Activated T-helper 9 cell treated with anti-CD3 and anti-CD28 coated beads, Interleukin-2, amount 50 U/mL, for 16 hours (primary cell): ENCODE measurements at regions not wholly inside any gene's neighbourhood (a gene's known extent, or its start where the extent isn't known, plus 50 kb on each side); places are given as distances from the start of the nearest gene placed in this dataset.
"Not testable (repeated sequence)": the region's sequence is repeated elsewhere in the genome, so short reads cannot be mapped to it uniquely, and the experiment has no call there.

Experiments
- DNase-seq: peaks from one replicate; pipeline ENCODE4 v3.0.0-alpha.2; 2020; ENCODE audit warnings: low read depth

DNA sequence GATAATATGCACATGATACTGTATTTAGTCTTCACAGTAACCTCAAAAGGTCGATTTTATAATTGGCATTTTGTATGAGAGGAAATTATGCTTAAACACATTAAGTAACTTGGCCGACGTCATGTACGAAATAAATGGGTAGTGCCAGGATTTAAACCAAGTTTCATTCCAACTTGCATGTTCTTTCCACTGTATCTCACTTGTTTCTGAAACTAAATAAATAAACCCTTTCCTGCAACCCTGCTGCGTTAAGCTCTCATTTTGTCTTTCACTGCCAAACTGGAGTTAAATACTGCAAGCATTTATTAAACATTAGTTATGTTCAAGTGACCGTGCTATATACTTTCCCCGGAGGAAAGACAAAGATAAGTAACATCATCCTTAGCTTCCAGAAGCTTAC, 293.9 kb upstream of the PRKD1 start:
- no peak for DNase-seq

GRCh38 chr14:30223385-30223785, 295.7 kb upstream of the PRKD1 start:
- DNase-seq, result no peak

DNA sequence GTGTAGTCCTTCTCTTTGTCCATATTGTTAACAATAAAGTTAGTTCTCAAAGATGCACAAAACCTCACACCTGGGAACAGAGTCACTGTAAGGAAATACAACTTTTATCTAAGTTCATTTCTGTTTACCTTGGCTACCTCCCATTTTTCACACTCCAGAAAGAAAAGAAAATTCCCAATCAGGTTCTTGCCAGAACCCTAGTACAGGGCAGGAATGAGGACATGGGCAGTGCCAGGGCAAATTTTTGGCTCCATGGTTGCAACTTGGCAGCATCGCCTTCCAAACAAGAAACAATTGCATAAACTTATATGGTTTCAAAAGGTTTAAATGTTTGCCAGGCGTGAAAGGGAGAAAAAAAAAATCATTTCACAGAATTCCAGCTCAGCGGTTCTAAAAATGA, 296.3 kb upstream of the PRKD1 start:
- no peak for DNase-seq

GRCh38 chr14:30225176-30225575, 297.5 kb upstream of the PRKD1 start:
- no peak for DNase-seq

DNA sequence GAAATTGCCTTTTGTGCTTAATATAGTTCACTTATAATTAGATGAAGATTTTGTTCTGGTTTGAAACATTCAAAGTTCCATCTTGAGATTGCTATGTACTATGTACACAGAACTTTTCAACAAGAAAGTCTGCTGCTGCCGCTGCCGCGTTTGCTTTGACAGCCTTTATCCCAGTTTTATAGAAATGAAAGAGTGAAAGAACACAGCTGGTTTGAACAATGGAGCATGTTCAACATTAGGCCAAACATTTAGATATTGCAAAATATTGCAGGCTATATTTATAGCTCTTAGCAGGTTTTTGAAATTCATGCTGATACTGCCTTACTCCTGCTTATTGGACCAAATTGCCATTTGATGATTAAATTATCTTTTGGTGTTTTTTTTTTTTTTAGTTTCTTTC, 299.8 kb upstream of the PRKD1 start:
- DNase-seq, result no peak

- no peak for DNase-seq
These were observed 300.2 kb upstream of the PRKD1 start for GRCh38 chr14:30227876-30228275.

DNA sequence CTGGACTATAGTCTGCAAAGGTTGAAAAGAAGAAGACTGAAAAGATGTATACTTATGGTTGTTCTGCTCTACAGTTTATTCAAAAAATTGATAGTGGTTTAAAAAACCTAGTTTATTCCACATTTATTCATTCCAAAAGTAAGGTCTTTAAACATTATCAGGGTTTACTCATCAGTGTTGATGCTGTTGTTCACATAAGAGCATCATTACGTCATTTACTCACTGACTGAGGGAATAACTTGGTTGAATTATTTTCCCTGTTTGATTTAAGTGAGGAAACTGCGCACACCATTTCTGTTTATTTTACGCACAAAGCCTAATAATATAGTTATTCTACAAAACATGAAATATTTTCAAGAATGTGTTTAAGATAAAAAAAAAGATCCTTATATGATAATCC, 303.1 kb upstream of the PRKD1 start:
- no peak for DNase-seq

DNA sequence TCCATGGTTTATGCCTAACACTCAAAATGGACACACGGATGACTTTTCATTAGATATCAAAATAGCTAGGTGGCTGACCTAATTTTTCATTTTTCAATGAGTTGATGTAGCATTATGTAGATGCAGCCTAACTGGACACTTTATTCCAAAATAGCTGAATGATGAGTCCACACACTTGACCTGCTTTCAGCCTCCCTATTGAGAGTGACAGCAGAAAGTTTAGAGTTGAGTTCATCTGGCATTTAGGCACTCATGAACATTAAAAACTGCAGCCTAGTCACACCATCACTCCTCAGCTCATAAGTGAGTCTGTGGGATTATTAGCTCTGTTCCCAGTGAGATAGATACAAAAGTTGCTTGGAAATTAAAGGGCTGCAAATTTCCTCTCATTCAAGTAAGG, 307.3 kb upstream of the PRKD1 start:
- DNase-seq, result no peak

- no peak for DNase-seq
These were observed 307.8 kb upstream of the PRKD1 start for GRCh38 chr14:30235485-30235884.

GRCh38 chr14:30238936-30239335, 311.3 kb upstream of the PRKD1 start:
- no peak for DNase-seq

GRCh38 chr14:30240018-30240417, 312.4 kb upstream of the PRKD1 start:
- no peak for DNase-seq

DNA sequence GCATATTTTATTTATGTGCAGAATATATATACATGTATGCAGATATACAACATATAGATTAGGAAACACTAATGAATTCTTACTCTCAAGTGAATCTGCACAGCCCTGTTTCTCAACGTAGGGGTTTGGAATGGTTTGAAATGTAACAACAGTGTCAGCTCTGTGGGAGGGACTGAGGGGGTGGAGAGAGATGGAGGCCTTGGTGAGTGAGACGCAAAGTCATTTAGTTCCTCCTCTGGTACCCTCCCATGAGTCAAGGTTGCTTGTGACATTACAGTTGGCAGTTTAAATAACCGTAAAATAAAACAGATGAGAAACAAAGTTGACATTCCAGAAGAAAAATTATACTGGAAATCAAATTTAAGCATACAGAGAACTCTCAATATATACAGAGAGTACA, 313.0 kb upstream of the PRKD1 start:
- no peak for DNase-seq

- no peak for DNase-seq
These were observed 315.1 kb upstream of the PRKD1 start for GRCh38 chr14:30242744-30243143.

GRCh38 chr14:30243207-30243606, 315.6 kb upstream of the PRKD1 start:
- DNase-seq, result no peak

DNA sequence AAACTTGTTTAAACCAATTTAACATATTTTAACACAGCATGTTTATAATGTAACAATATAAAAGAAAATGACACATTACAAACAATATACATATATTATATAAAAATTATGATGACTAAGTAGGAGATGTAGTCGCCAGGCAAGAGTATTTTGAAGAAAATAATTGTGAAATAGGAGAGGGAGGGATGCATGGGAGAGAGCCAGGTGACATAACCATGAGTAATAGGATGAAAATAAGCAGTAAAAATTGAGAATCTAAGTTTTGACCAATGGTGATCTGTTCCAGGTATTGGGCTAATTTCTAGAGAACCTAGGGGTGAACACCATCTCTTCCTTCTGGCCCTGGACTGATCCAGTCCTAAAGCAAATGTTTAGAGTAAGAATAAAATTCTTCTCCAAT, 315.2 kb upstream of the G2E3 start:
- DNase-seq, result no peak

GRCh38 chr14:30244348-30244747, 314.6 kb upstream of the G2E3 start:
- not testable (repeated sequence) for DNase-seq

- DNase-seq, result no peak
These were observed 307.9 kb upstream of the G2E3 start for GRCh38 chr14:30251017-30251416.

DNA sequence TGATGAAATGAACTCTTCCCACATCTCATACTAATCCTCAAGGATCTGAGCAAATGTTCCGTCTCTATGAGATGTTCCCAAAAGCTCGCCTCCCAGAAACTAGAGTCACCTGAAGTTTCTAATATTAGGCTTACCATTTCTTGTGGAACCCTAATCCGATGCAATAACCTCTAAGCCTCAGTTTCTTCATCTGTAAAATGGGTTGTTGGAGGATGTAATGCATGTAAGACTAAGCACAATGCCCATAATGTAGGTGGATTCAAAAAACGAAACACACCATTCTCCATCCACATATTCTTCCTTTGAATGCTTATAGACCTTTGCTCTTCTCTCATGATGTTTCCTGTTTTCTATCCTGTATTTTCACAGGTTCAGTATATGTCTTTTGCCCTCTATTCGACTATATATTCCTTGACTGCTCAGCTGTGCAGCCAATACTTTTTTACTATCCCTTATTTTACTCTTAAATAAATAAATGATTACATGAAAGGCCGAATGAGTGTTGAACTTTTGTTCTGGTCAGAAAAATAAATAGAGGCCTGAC, 307.3 kb upstream of the G2E3 start:
- no peak for DNase-seq

DNA sequence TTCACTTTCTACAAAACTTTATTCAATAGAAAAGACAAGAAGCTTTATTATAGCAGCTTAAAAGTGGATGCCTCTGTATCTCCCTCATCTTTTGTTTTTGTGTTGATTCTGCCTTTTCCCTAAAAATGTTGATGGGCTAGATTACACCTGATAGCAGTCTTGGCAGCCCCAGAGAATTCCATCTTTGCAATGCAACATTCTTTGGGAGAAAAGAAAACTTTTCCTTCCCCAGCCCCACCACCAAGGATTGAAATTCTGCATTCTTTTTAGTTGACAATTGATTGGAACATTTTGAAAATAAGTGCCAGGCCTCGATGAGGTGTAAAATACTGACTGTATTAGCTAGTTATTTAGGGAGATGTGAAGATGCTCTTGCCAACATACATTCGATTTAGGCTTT, 306.8 kb upstream of the G2E3 start:
- DNase-seq, result no peak

- DNase-seq, result no peak
These were observed 305.9 kb upstream of the G2E3 start for GRCh38 chr14:30252783-30253674.

DNA sequence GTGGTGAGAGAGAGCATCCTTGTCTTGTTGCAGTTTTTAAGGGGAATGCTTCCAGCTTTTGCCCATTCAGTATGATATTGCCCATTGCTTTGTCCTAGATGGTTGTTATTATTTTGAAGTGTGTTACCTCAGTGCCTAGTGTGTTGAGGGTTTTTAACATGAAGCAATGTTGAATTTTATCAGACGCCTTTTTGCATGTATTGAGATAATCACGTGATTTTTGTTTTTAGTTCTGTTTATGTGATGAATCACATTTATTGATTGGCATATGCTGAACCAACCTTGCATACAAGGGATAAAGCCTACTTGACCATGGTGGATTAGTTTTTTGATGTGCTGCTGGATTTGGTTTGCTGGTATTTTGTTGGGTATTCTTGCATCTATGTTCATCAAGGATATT, 302.3 kb upstream of the G2E3 start:
- no peak for DNase-seq

- DNase-seq, result no peak
These were observed 300.9 kb upstream of the G2E3 start for GRCh38 chr14:30257946-30258661.
